Fibroblast of villous mesenchyme (primary cell): ENCODE measurements at regions not wholly inside any gene's neighbourhood (a gene's known extent, or its start where the extent isn't known, plus 50 kb on each side); places are given as distances from the start of the nearest gene placed in this dataset.

Source experiments
- DNase-seq: peaks from one replicate; pipeline ENCODE4 v3.0.0-alpha.2; 2010; ENCODE audit warnings: low read depth
- H3K4me3 ChIP-seq: 2 replicates; pipeline ENCODE4 v1.5.1; 2011; ENCODE audit warnings: low read depth, mild to moderate bottlenecking, low read length
- TF ChIP-seq, protein P1 (sequence below): IDR thresholded peaks from 2 replicates; pipeline ENCODE4 v1.5.1; 2012; ENCODE audit warnings: low read depth, mild to moderate bottlenecking, low read length; ENCODE audit not compliant: insufficient read depth

DNA sequence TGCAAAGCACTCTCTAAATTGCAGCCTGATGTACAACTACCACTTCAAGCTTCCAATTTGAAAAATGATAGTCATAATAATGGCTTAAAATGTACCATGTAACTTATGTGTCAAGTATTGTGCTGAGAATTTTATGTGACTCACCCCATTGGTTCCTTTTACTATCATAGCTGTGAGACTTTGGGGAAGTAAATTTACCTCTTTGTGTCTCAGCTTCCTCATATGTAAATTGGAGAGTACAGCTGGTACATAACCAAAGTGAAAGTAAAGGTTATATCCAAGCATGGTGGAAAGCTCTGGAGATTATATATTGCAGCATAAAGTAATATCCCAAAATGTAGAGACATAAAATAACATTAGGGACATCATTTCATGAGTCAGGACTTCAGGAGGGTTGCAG is 2200.4 kb upstream of the C9orf72 start:
- H3K4me3 ChIP-seq: no peak overlapping the region
- TF ChIP-seq, protein P1, sequence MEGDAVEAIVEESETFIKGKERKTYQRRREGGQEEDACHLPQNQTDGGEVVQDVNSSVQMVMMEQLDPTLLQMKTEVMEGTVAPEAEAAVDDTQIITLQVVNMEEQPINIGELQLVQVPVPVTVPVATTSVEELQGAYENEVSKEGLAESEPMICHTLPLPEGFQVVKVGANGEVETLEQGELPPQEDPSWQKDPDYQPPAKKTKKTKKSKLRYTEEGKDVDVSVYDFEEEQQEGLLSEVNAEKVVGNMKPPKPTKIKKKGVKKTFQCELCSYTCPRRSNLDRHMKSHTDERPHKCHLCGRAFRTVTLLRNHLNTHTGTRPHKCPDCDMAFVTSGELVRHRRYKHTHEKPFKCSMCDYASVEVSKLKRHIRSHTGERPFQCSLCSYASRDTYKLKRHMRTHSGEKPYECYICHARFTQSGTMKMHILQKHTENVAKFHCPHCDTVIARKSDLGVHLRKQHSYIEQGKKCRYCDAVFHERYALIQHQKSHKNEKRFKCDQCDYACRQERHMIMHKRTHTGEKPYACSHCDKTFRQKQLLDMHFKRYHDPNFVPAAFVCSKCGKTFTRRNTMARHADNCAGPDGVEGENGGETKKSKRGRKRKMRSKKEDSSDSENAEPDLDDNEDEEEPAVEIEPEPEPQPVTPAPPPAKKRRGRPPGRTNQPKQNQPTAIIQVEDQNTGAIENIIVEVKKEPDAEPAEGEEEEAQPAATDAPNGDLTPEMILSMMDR: no peak
- no peak for DNase-seq

DNA sequence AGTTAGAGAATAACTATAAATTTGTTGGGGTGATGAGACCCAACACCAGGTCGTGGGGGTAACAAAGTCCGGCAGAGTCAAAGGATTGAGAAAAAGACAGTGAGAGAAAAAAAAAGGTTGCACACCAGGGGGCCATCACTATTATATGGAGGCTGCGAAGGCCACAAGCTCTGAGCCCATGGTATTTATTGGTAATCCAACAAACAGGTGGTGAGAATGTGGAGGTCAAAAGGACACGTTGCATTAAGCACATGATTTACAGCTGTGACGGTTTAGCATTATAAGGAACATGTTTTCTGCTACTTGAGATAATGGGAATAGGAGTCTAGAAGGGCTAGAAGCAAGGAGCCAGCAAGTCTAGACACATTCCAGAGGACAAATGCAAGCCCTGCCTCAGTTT is 2202.2 kb upstream of the C9orf72 start:
- no peak overlapping the region for H3K4me3 ChIP-seq
- TF ChIP-seq, protein P1: no peak
- DNase-seq: no peak

DNA sequence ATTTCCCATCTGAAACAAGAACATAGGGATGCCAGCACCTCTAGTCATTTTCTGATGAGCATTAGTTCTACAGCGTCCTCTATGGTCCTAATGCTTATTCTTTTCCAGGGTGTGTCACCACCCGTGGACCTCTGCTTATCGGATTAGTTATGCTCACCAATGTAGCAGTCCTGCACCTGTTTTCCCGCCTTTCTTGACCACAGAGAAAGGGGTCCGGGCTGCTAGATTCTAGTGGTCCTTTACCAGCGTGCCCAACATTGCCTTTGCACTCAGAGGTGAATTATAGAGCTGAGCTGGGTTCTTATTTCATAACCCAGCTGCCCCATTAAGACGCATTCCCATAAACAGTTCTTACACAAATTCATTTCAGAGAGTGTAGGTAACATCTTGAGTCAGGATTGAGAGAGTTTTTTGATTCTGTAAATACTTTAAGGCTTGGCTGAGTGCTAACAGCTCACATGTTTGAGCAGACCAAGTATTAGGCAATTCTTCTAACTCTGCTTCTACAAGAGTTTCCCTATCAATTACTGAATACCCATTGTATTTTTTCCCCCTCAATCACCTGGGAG is 2205.1 kb upstream of the C9orf72 start:
- DNase-seq: peak; percentile 5
- H3K4me3 ChIP-seq: no peak overlapping the region
- TF ChIP-seq, protein P1: no peak

DNA sequence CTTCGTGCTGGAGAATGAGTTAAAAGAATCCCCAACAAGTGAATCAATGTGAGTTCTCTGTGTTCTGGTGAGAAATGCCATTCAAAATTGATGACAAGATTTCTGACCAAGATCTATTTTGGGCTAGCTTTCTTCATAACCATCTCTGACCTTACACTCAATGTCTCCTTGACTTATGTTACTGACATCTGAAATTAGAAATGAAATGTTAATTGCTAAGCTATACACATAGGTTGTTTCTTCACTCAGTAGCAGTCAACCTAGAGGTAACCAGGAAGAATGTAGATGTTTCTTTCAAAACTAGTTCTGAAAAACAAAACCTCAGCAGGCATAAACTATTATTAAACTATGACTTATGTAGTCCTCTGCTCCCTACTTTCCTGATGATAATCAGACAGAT is 2220.7 kb upstream of the C9orf72 start:
- no peak overlapping the region for H3K4me3 ChIP-seq
- TF ChIP-seq, protein P1: no peak
- DNase-seq: no peak

DNA sequence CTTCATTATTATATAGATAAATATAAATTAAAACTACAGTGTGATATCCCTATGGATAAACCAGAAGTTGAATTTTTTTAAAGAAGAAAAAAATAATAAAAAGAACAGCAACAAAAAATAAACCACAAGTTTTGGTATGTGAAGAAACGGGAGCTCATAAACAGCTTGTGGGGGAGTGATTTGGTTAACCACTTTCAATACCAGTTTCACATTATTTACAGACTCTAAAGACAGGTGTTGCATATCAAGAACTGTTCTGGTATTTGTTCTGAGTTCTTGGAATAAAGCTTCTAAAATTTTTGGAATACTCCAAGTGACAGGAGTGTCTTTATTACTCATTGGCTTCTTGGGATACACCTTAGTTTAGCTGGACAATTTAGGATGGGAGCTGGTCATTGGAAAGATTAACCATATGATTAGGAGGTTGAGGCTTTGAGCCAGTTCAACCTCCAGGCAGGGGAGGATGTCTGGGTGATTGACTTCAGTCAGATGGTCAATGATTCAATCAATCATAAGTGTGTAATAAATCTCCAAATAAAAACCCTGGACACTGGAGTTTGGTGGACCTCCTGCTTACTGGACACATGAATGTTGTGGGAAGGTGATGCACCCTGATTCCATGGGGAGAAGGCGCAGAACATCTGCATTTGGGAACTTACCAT is 2223.1 kb upstream of the C9orf72 start:
- DNase-seq: no peak
- no peak overlapping the region for H3K4me3 ChIP-seq
- TF ChIP-seq, protein P1: no peak

DNA sequence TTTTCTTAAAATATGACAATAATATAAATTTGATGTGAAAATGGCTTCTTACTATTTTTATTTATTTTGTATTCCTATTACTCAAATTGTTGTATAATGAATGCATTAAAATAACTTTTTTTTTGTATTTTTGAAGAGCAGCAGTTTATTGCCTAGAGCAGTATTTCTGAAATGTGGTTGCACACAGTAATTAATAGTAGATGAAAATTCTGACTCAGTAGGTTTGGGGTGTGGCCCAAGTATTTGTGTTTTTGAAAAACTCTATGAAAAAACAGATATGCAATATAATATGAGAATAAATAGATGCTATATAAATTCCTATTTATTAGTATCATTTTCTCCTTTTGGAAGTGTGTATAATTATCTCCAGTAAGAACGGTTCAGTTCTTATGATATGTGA is 2225.3 kb upstream of the C9orf72 start:
- H3K4me3 ChIP-seq: no peak overlapping the region
- no peak for DNase-seq
- TF ChIP-seq, protein P1: no peak

DNA sequence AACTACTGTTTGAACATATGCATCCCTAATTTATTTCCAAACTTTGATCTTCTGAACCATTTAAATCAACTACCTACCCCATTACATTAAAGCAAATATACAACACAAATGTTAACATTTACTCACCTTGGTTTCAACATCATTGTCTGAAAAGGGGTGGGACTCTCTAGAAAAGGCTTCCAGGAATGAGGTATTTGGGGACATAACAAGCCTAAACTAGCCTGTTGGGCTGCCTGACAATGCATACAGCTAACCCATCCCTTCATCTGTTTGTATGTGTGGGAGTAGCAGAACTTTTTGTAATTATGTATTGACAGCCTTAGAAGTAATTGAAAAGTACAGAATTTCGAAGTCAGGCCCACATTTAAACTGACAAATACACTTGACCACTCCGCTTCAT is 2225.9 kb upstream of the C9orf72 start:
- TF ChIP-seq, protein P1: no peak
- DNase-seq: no peak
- H3K4me3 ChIP-seq: no peak overlapping the region
